Gastrocnemius medialis (tissue), 4 donors: ENCODE measurements at regions not wholly inside any gene's neighbourhood (a gene's known extent, or its start where the extent isn't known, plus 50 kb on each side); places are given as distances from the start of the nearest gene placed in this dataset.

Experiments used
- CTCF ChIP-seq, 5 experiments: fragments of 450-650 bp in 3 of 5; fragments of 200-600 bp in 2 of 5; sonication (generic) in 2 of 5; IDR thresholded peaks in 4 of 5; conservative IDR thresholded peaks in 1 of 5; 1 replicate in 4 of 5; 2 replicates in 1 of 5; pipeline ENCODE4 v1.5.1; 2016 to 2019; ENCODE audit warnings: antibody characterized with exemption in 5 of 5, mild to moderate bottlenecking in 3 of 5, moderate library complexity in 3 of 5
- POLR2A ChIP-seq, 2 donors: fragments of 450-650 bp; IDR thresholded peaks; one replicate each; pipeline ENCODE4 v1.6.1; 2017; ENCODE audit warnings: antibody characterized with exemption in 2 of 2, mild to moderate bottlenecking in 2 of 2, moderate library complexity in 2 of 2

DNA sequence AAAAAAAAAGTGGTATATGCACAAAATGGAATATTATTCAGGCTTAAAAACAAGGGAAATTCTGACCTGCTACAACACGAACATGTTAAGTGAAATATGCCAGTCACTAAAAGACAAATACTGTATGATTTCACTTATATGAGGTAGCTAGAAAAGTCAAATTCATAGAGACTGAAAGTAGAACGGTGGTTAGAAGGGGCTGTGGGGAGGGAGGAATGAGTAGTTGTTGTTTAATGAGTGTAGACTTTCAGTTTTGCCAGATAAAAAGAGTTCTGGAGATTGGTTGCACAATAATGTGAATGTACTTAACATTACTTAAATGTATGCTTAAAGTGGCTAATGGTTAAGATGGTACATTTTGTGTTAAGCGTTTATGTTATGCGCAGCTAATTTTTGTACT, 79.5 kb upstream of the IL12B start:
- TF ChIP-seq POLR2A (IDR thresholded peaks at IDR 0.05): no peak
- no peak for TF ChIP-seq CTCF (IDR thresholded peaks at IDR 0.05 in 4 of 5, conservative IDR thresholded peaks at IDR 0.05 in 1 of 5)
